GM12878 (cell line): ENCODE measurements at regions not wholly inside any gene's neighbourhood (a gene's known extent, or its start where the extent isn't known, plus 50 kb on each side); places are given as distances from the start of the nearest gene placed in this dataset.

Experiments
- ATF7 ChIP-seq: fragments of 450-650 bp; IDR thresholded peaks from 2 replicates; pipeline ENCODE4 v1.6.1; 2016; ENCODE audit warnings: low read depth, mild to moderate bottlenecking
- CBX3 ChIP-seq: fragments of 200-600 bp; sonication (generic); IDR thresholded peaks from 2 replicates; pipeline ENCODE4 v1.6.1; 2016; ENCODE audit warnings: low read depth, borderline replicate concordance
- CHD2 ChIP-seq: IDR thresholded peaks from 2 replicates; pipeline ENCODE4 v1.6.1; 2011; ENCODE audit warnings: low read depth, low read length, improper control_type of control experiment, borderline replicate concordance
- DPF2 ChIP-seq: fragments of 450-650 bp; IDR thresholded peaks from 2 replicates; pipeline ENCODE4 v1.6.1; 2017; ENCODE audit warnings: mild to moderate bottlenecking
- HDAC2 ChIP-seq: fragments of 200-600 bp; sonication (generic); IDR thresholded peaks from 2 replicates; pipeline ENCODE4 v1.6.1; 2017
- HDGF ChIP-seq: fragments of 450-650 bp; IDR thresholded peaks from 2 replicates; pipeline ENCODE4 v1.6.1; 2016; ENCODE audit warnings: antibody characterized with exemption
- JUND ChIP-seq: IDR thresholded peaks from 2 replicates; pipeline ENCODE4 v1.6.1; 2012; ENCODE audit warnings: low read depth, mild to moderate bottlenecking, low read length, improper control_type of control experiment, moderate library complexity
- KLF5 ChIP-seq: fragments of 450-650 bp; IDR thresholded peaks from 2 replicates; pipeline ENCODE4 v1.6.1; 2014; ENCODE audit warnings: mild to moderate bottlenecking; ENCODE audit not compliant: partially characterized antibody
- MEF2A ChIP-seq: IDR thresholded peaks from 2 replicates; pipeline ENCODE4 v1.6.1; 2011; ENCODE audit warnings: low read depth, mild to moderate bottlenecking, low read length, moderate library complexity; ENCODE audit not compliant: insufficient read depth
- MXI1 ChIP-seq: fragments of 150-350 bp; IDR thresholded peaks from 2 replicates; pipeline ENCODE4 v1.6.1; 2011; ENCODE audit warnings: low read depth, mild to moderate bottlenecking, inconsistent platforms, low read length, improper control_type of control experiment
- NR2C1 ChIP-seq: fragments of 450-650 bp; IDR thresholded peaks from 2 replicates; pipeline ENCODE4 v1.6.1; 2017; ENCODE audit warnings: antibody characterized with exemption, mild to moderate bottlenecking, moderate library complexity
- PAX8 ChIP-seq: fragments of 450-650 bp; IDR thresholded peaks from 2 replicates; pipeline ENCODE4 v1.6.1; 2017; ENCODE audit warnings: mild to moderate bottlenecking, moderate library complexity
- RAD21 ChIP-seq: IDR thresholded peaks from 2 replicates; pipeline ENCODE4 v1.6.1; 2011; ENCODE audit warnings: mild to moderate bottlenecking, low read depth, low read length, moderate library complexity; ENCODE audit not compliant: insufficient read depth
- SIN3A ChIP-seq: IDR thresholded peaks from 2 replicates; pipeline ENCODE4 v1.6.1; 2012; ENCODE audit warnings: low read depth, low read length, improper control_type of control experiment
- SP1 ChIP-seq: IDR thresholded peaks from one replicate; pipeline ENCODE4 v1.6.1; 2011; ENCODE audit warnings: low read depth, low read length
- SPI1 ChIP-seq: IDR thresholded peaks from 2 replicates; pipeline ENCODE4 v1.6.1; 2011; ENCODE audit warnings: low read depth, mild to moderate bottlenecking, low read length, moderate library complexity, borderline replicate concordance; ENCODE audit not compliant: insufficient read depth
- ZSCAN29 ChIP-seq: fragments of 450-650 bp; IDR thresholded peaks from 2 replicates; pipeline ENCODE4 v1.6.1; 2017; ENCODE audit warnings: mild to moderate bottlenecking, moderate library complexity
- TF ChIP-seq, protein P1 (sequence below): fragments of 450-650 bp; conservative IDR thresholded peaks from 2 replicates; pipeline ENCODE4 v1.6.1; 2017; ENCODE audit warnings: mild to moderate bottlenecking, moderate library complexity
- TF ChIP-seq, protein P2 (sequence below): fragments of 450-650 bp; IDR thresholded peaks from 2 replicates; pipeline ENCODE4 v1.6.1; 2018; ENCODE audit warnings: borderline replicate concordance, mild to moderate bottlenecking; ENCODE audit not compliant: partially characterized antibody

DNA sequence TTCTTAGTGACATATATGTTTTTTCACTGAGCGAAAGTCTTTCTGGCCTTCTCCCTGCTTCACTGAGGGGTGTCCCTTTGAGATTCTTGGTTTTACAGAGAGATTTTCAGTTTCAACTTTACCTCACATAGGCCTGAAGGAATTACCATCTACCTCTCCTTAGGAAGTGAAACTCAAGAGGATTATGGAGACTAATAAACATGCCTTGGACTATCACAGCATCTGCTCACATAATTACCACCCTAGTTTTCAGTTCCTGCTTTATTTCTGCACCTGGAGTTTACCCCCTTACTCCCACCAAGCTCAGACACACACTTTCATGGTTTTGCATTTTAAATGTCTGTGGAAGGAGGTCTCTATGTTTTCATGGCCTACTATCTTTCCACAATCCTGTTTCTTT, 118.3 kb upstream of the SCAF11 start (continued):
- TF ChIP-seq, protein P1, sequence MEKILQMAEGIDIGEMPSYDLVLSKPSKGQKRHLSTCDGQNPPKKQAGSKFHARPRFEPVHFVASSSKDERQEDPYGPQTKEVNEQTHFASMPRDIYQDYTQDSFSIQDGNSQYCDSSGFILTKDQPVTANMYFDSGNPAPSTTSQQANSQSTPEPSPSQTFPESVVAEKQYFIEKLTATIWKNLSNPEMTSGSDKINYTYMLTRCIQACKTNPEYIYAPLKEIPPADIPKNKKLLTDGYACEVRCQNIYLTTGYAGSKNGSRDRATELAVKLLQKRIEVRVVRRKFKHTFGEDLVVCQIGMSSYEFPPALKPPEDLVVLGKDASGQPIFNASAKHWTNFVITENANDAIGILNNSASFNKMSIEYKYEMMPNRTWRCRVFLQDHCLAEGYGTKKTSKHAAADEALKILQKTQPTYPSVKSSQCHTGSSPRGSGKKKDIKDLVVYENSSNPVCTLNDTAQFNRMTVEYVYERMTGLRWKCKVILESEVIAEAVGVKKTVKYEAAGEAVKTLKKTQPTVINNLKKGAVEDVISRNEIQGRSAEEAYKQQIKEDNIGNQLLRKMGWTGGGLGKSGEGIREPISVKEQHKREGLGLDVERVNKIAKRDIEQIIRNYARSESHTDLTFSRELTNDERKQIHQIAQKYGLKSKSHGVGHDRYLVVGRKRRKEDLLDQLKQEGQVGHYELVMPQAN = no peak; the same call in 1 of the 2 replicates
- TF ChIP-seq MEF2A = peak; percentile 70; the same call in 1 of the 2 replicates
- no peak for TF ChIP-seq PAX8
- TF ChIP-seq MXI1 = no peak
- TF ChIP-seq SPI1 = peak; percentile 99
- TF ChIP-seq, protein P2, sequence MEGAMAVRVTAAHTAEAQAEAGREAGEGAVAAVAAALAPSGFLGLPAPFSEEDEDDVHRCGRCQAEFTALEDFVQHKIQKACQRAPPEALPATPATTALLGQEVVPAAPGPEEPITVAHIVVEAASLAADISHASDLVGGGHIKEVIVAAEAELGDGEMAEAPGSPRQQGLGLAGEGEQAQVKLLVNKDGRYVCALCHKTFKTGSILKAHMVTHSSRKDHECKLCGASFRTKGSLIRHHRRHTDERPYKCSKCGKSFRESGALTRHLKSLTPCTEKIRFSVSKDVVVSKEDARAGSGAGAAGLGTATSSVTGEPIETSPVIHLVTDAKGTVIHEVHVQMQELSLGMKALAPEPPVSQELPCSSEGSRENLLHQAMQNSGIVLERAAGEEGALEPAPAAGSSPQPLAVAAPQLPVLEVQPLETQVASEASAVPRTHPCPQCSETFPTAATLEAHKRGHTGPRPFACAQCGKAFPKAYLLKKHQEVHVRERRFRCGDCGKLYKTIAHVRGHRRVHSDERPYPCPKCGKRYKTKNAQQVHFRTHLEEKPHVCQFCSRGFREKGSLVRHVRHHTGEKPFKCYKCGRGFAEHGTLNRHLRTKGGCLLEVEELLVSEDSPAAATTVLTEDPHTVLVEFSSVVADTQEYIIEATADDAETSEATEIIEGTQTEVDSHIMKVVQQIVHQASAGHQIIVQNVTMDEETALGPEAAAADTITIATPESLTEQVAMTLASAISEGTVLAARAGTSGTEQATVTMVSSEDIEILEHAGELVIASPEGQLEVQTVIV = no peak
- TF ChIP-seq CHD2 = no peak
- no peak for TF ChIP-seq KLF5
- TF ChIP-seq JUND = no peak
- no peak for TF ChIP-seq HDAC2
- TF ChIP-seq ATF7 = peak; percentile 79
- TF ChIP-seq CBX3 = no peak
- TF ChIP-seq ZSCAN29 = no peak
- TF ChIP-seq DPF2 = peak; percentile 98
- no peak for TF ChIP-seq HDGF
- TF ChIP-seq NR2C1 = no peak
- no peak for TF ChIP-seq RAD21
- no peak for TF ChIP-seq SIN3A
- TF ChIP-seq SP1 = no peak
- TF ChIP-seq, all 136 proteins: peak for 41
